ENCODE measurements at regions not wholly inside any gene's neighbourhood (a gene's known extent, or its start where the extent isn't known, plus 50 kb on each side); places are given as distances from the start of the nearest gene placed in this dataset.
"Not testable (repeated sequence)": the region's sequence is repeated elsewhere in the genome, so short reads cannot be mapped to it uniquely, and the experiment has no call there.

- DNase-seq: no peak
These were observed 1865.3 kb upstream of the ACO1 start for GRCh38 chr9:30519166-30519565.

GRCh38 chr9:30519756-30520155 lies 1864.7 kb upstream of the ACO1 start:
- DNase-seq: no peak

- no peak for DNase-seq
These were observed 1862.4 kb upstream of the ACO1 start for GRCh38 chr9:30522061-30522460.

GRCh38 chr9:30522486-30522885 lies 1862.0 kb upstream of the ACO1 start:
- peak; percentile 36 for DNase-seq

GRCh38 chr9:30524311-30524710 lies 1860.1 kb upstream of the ACO1 start:
- DNase-seq: no peak

GRCh38 chr9:30534455-30534854 lies 1850.0 kb upstream of the ACO1 start:
- DNase-seq: no peak

GRCh38 chr9:30534896-30535295 lies 1849.5 kb upstream of the ACO1 start:
- DNase-seq: no peak

GRCh38 chr9:30536494-30536893 lies 1847.9 kb upstream of the ACO1 start:
- no peak for DNase-seq

GRCh38 chr9:30539696-30540095 lies 1844.7 kb upstream of the ACO1 start:
- DNase-seq: not testable (repeated sequence)

GRCh38 chr9:30574355-30575151 lies 1809.9 kb upstream of the ACO1 start:
- DNase-seq: no peak

- DNase-seq: no peak
These were observed 1809.2 kb upstream of the ACO1 start for GRCh38 chr9:30575218-30575617.

- no peak for DNase-seq
These were observed 1808.8 kb upstream of the ACO1 start for GRCh38 chr9:30575691-30576090.

GRCh38 chr9:30579810-30580209 lies 1804.6 kb upstream of the ACO1 start:
- DNase-seq: no peak

GRCh38 chr9:30582240-30582639 lies 1802.2 kb upstream of the ACO1 start:
- DNase-seq: no peak

GRCh38 chr9:30584559-30584958 lies 1799.9 kb upstream of the ACO1 start:
- DNase-seq: no peak

GRCh38 chr9:30591461-30591860 lies 1793.0 kb upstream of the ACO1 start:
- DNase-seq: no peak

GRCh38 chr9:30597608-30598007 lies 1786.8 kb upstream of the ACO1 start:
- DNase-seq: no peak

GRCh38 chr9:30605936-30606335 lies 1778.5 kb upstream of the ACO1 start:
- no peak for DNase-seq

GRCh38 chr9:30609713-30610112 lies 1774.7 kb upstream of the ACO1 start:
- DNase-seq: no peak

- DNase-seq: not testable (repeated sequence)
These were observed 1767.7 kb upstream of the ACO1 start for GRCh38 chr9:30616782-30617181.

GRCh38 chr9:30622561-30622960 lies 1761.9 kb upstream of the ACO1 start:
- no peak for DNase-seq

GRCh38 chr9:30628915-30629567 lies 1755.4 kb upstream of the ACO1 start:
- no peak for DNase-seq

GRCh38 chr9:30630459-30630858 lies 1754.0 kb upstream of the ACO1 start:
- no peak for DNase-seq

- DNase-seq: not testable (repeated sequence)
These were observed 1737.8 kb upstream of the ACO1 start for GRCh38 chr9:30646639-30647038.

GRCh38 chr9:30661925-30662324 lies 1722.5 kb upstream of the ACO1 start:
- DNase-seq: no peak
